Umbilical cord (tissue), 1 donor: ENCODE measurements at regions not wholly inside any gene's neighbourhood (a gene's known extent, or its start where the extent isn't known, plus 50 kb on each side); places are given as distances from the start of the nearest gene placed in this dataset.
"Not testable (repeated sequence)": the region's sequence is repeated elsewhere in the genome, so short reads cannot be mapped to it uniquely, and the experiment has no call there.

Experiments used
- DNase-seq: peaks from one replicate; pipeline ENCODE4 v3.0.0-alpha.2; 2015; ENCODE audit warnings: low spot score

GRCh38 chr3:166351461-166351860 lies 514.2 kb upstream of the BCHE start:
- DNase-seq, result no peak

GRCh38 chr3:166340604-166341266 lies 503.5 kb upstream of the BCHE start:
- DNase-seq, result no peak

- DNase-seq, result no peak
Measured at GRCh38 chr3:166324401-166324800, 487.2 kb upstream of the BCHE start.

- no peak for DNase-seq
Measured at GRCh38 chr3:166322391-166322790, 485.2 kb upstream of the BCHE start.

- no peak for DNase-seq
Measured at GRCh38 chr3:166307756-166308350, 470.6 kb upstream of the BCHE start.

GRCh38 chr3:166304584-166304983 lies 467.4 kb upstream of the BCHE start:
- no peak for DNase-seq

- no peak for DNase-seq
Measured at GRCh38 chr3:166303681-166304080, 466.5 kb upstream of the BCHE start.

GRCh38 chr3:166302331-166302730 lies 465.1 kb upstream of the BCHE start:
- no peak for DNase-seq

- DNase-seq, result no peak
Measured at GRCh38 chr3:166296179-166296783, 459.1 kb upstream of the BCHE start.

GRCh38 chr3:166291186-166291955 lies 454.1 kb upstream of the BCHE start:
- no peak for DNase-seq

- no peak for DNase-seq
Measured at GRCh38 chr3:166285001-166285400, 447.8 kb upstream of the BCHE start.

GRCh38 chr3:166283840-166284239 lies 446.6 kb upstream of the BCHE start:
- DNase-seq, result peak; percentile 31

- no peak for DNase-seq
Measured at GRCh38 chr3:166282931-166283330, 445.7 kb upstream of the BCHE start.

GRCh38 chr3:166279636-166280035 lies 442.4 kb upstream of the BCHE start:
- no peak for DNase-seq

GRCh38 chr3:166275024-166275390 lies 437.8 kb upstream of the BCHE start:
- DNase-seq, result no peak

GRCh38 chr3:166274351-166275023 lies 437.3 kb upstream of the BCHE start:
- DNase-seq, result peak; percentile 17

- peak; percentile 22 for DNase-seq
Measured at GRCh38 chr3:166270429-166270828, 433.2 kb upstream of the BCHE start.

GRCh38 chr3:166265153-166265552 lies 427.9 kb upstream of the BCHE start:
- DNase-seq, result no peak

GRCh38 chr3:166263460-166263859 lies 426.2 kb upstream of the BCHE start:
- no peak for DNase-seq

- DNase-seq, result not testable (repeated sequence)
Measured at GRCh38 chr3:166258293-166258850, 421.1 kb upstream of the BCHE start.

- no peak for DNase-seq
Measured at GRCh38 chr3:166257715-166258114, 420.5 kb upstream of the BCHE start.

- no peak for DNase-seq
Measured at GRCh38 chr3:166248784-166249183, 411.6 kb upstream of the BCHE start.
